Liver (tissue), 7 donors: ENCODE measurements at regions not wholly inside any gene's neighbourhood (a gene's known extent, or its start where the extent isn't known, plus 50 kb on each side); places are given as distances from the start of the nearest gene placed in this dataset.

Source experiments
- DNase-seq: peaks from one replicate; pipeline ENCODE4 v3.0.0-alpha.2; 2017; ENCODE audit warnings: low spot score
- H3K27ac ChIP-seq, 2 donors: one replicate each; pipeline ENCODE4 v1.7.0; 2013; ENCODE audit warnings: inconsistent platforms in 2 of 2, low read length in 2 of 2, control low read depth in 1 of 2, low read depth in 1 of 2, mild to moderate bottlenecking in 1 of 2
- H3K27me3 ChIP-seq, 4 donors: one replicate each; pipeline versions ENCODE4 v1.6.1 to v1.7.0; 2013; ENCODE audit warnings: low read length in 3 of 4, inconsistent platforms in 1 of 4, mild to moderate bottlenecking in 1 of 4, moderate library complexity in 1 of 4; ENCODE audit not compliant: control insufficient read depth in 4 of 4, insufficient read depth in 4 of 4
- H3K36me3 ChIP-seq, 4 donors: one replicate each; pipeline versions ENCODE4 v1.6.1 to v1.7.0; 2013; ENCODE audit warnings: low read length in 3 of 4, mild to moderate bottlenecking in 3 of 4, low read depth in 1 of 4, moderate library complexity in 1 of 4; ENCODE audit not compliant: control insufficient read depth in 4 of 4, insufficient read depth in 3 of 4
- H3K4me1 ChIP-seq, 4 donors: one replicate each; pipeline versions ENCODE4 v1.6.1 to v1.7.0; 2013; ENCODE audit warnings: low read length in 3 of 4, mild to moderate bottlenecking in 3 of 4, moderate library complexity in 1 of 4; ENCODE audit not compliant: control insufficient read depth in 4 of 4, insufficient read depth in 4 of 4
- H3K4me3 ChIP-seq, 3 donors: one replicate each; pipeline versions ENCODE4 v1.6.1 to v1.7.0; 2013; ENCODE audit warnings: low read length in 3 of 3, control low read depth in 1 of 3, low read depth in 1 of 3, mild to moderate bottlenecking in 1 of 3
- H3K9ac ChIP-seq, 2 donors: one replicate each; pipeline ENCODE4 v1.7.0; 2013; ENCODE audit warnings: low read length in 2 of 2, mild to moderate bottlenecking in 2 of 2, moderate library complexity in 2 of 2, control low read depth in 1 of 2, low read depth in 1 of 2
- H3K9me3 ChIP-seq, 4 donors: one replicate each; pipeline versions ENCODE4 v1.6.1 to v1.7.0; 2013; ENCODE audit warnings: low read length in 3 of 4; ENCODE audit not compliant: control insufficient read depth in 4 of 4
- ATF3 ChIP-seq: IDR thresholded peaks from 2 replicates; pipeline ENCODE4 v1.6.1; 2016; ENCODE audit warnings: antibody characterized with exemption
- EGR1 ChIP-seq, 2 donors: IDR thresholded peaks; 2 replicates each; pipeline ENCODE4 v1.6.1; 2016 to 2018; ENCODE audit warnings: antibody characterized with exemption in 2 of 2, low read depth in 2 of 2
- FOXA1 ChIP-seq: IDR thresholded peaks from 2 replicates; pipeline ENCODE4 v1.6.1; 2016; ENCODE audit warnings: antibody characterized with exemption
- FOXA2 ChIP-seq: IDR thresholded peaks from 2 replicates; pipeline ENCODE4 v1.6.1; 2016; ENCODE audit warnings: antibody characterized with exemption
- GABPA ChIP-seq, 2 donors: IDR thresholded peaks in 1 of 2; conservative IDR thresholded peaks in 1 of 2; 2 replicates each; pipeline ENCODE4 v1.6.1; 2016; ENCODE audit warnings: antibody characterized with exemption in 2 of 2, mild to moderate bottlenecking in 1 of 2, moderate library complexity in 1 of 2
- HNF4A ChIP-seq, 2 donors: conservative IDR thresholded peaks; 2 replicates each; pipeline ENCODE4 v1.6.1; 2016; ENCODE audit warnings: antibody characterized with exemption in 2 of 2, mild to moderate bottlenecking in 2 of 2
- HNF4G ChIP-seq: IDR thresholded peaks from 2 replicates; pipeline ENCODE4 v1.6.1; 2016; ENCODE audit warnings: antibody characterized with exemption
- JUND ChIP-seq, 2 donors: IDR thresholded peaks; 2 replicates each; pipeline ENCODE4 v1.6.1; 2016; ENCODE audit warnings: antibody characterized with exemption in 2 of 2
- NR2F2 ChIP-seq: IDR thresholded peaks from 2 replicates; pipeline ENCODE4 v1.6.1; 2016; ENCODE audit warnings: antibody characterized with exemption
- RAD21 ChIP-seq, 2 donors: IDR thresholded peaks; 2 replicates each; pipeline ENCODE4 v1.6.1; 2016; ENCODE audit warnings: antibody characterized with exemption in 2 of 2, mild to moderate bottlenecking in 2 of 2
- RXRA ChIP-seq, 2 donors: IDR thresholded peaks; 2 replicates each; pipeline ENCODE4 v1.6.1; 2017 to 2018; ENCODE audit warnings: antibody characterized with exemption in 2 of 2, mild to moderate bottlenecking in 1 of 2
- SP1 ChIP-seq: IDR thresholded peaks from 2 replicates; pipeline ENCODE4 v1.6.1; 2018; ENCODE audit warnings: antibody characterized with exemption, mild to moderate bottlenecking
- TAF1 ChIP-seq: conservative IDR thresholded peaks from 2 replicates; pipeline ENCODE4 v1.6.1; 2016; ENCODE audit warnings: antibody characterized with exemption, mild to moderate bottlenecking
- YY1 ChIP-seq: IDR thresholded peaks from 2 replicates; pipeline ENCODE4 v1.6.1; 2016; ENCODE audit warnings: antibody characterized with exemption, mild to moderate bottlenecking
- ZBTB33 ChIP-seq: IDR thresholded peaks from 2 replicates; pipeline ENCODE4 v1.6.1; 2016; ENCODE audit warnings: antibody characterized with exemption
- WGBS: extraction: QIAGEN DNeasy Blood & Tissue Kit; methylation state at CpG from one replicate; pipeline ENCODE4 v1.1.7; 2013; 5-methylcytosine and 5-hydroxymethylcytosine counted together
- TF ChIP-seq, protein P1 (sequence below): IDR thresholded peaks from 2 replicates; pipeline ENCODE4 v1.6.1; 2016; ENCODE audit warnings: antibody characterized with exemption
- TF ChIP-seq, protein P2 (sequence below): IDR thresholded peaks from 2 replicates; pipeline ENCODE4 v1.6.1; 2016; ENCODE audit warnings: antibody characterized with exemption, mild to moderate bottlenecking
- donor health status: healthy.
- donor health status: healthy.
- donor health status: healthy.
- donor health status: healthy.

DNA sequence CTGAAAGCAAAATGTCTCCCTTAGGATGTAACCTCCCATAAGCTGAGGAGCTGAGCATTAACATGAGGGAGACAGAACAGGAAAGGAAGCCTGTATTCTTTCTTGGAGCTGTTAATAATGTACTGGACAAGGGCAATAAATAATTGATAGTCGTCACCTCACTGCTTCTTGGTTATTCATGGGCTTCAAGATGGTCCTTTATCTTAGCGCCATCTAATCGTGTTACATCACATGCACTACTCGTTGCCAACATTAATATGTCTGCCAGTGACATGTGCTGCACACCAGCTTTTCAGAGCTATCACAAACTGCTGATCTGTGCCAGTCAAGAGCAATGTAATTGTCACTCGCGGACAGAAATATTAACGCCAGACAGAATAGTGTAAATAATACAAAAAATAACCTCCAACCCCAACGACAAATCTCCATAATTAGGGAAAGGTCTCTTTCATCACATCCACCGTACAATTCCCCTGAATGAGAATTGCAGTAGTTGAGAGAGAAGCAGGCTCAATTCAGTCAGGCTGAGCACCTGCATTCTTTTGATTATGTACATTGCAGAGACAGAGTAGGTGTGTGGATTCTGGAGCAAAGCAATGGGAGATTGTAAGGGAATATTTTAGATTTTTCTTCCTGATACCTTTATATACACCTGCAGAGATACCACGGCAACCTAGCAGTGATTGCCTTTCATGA, 267.1 kb downstream of the SPATA31D1 start:
- no peaks in the 10 kb centered on the region for H3K9me3 ChIP-seq
- H3K4me1 ChIP-seq, result no peaks in the 10 kb centered on the region
- H3K9ac ChIP-seq, result no peak overlapping the region
- H3K4me3 ChIP-seq, result no peak overlapping the region
- no peaks in the 10 kb centered on the region for H3K36me3 ChIP-seq
- H3K27ac ChIP-seq, result no peak overlapping the region
- DNase-seq, result no peak
- WGBS, result 91% methylated on average over 10 of the region's 10 CpGs
- H3K27me3 ChIP-seq, result no peaks in the 10 kb centered on the region
- TF ChIP-seq TAF1, result no peak
- TF ChIP-seq, protein P1, sequence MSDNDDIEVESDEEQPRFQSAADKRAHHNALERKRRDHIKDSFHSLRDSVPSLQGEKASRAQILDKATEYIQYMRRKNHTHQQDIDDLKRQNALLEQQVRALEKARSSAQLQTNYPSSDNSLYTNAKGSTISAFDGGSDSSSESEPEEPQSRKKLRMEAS, result no peak
- TF ChIP-seq ATF3, result no peak
- TF ChIP-seq, protein P2, sequence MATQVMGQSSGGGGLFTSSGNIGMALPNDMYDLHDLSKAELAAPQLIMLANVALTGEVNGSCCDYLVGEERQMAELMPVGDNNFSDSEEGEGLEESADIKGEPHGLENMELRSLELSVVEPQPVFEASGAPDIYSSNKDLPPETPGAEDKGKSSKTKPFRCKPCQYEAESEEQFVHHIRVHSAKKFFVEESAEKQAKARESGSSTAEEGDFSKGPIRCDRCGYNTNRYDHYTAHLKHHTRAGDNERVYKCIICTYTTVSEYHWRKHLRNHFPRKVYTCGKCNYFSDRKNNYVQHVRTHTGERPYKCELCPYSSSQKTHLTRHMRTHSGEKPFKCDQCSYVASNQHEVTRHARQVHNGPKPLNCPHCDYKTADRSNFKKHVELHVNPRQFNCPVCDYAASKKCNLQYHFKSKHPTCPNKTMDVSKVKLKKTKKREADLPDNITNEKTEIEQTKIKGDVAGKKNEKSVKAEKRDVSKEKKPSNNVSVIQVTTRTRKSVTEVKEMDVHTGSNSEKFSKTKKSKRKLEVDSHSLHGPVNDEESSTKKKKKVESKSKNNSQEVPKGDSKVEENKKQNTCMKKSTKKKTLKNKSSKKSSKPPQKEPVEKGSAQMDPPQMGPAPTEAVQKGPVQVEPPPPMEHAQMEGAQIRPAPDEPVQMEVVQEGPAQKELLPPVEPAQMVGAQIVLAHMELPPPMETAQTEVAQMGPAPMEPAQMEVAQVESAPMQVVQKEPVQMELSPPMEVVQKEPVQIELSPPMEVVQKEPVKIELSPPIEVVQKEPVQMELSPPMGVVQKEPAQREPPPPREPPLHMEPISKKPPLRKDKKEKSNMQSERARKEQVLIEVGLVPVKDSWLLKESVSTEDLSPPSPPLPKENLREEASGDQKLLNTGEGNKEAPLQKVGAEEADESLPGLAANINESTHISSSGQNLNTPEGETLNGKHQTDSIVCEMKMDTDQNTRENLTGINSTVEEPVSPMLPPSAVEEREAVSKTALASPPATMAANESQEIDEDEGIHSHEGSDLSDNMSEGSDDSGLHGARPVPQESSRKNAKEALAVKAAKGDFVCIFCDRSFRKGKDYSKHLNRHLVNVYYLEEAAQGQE, result no peak
- TF ChIP-seq FOXA2, result no peak
- no peak for TF ChIP-seq EGR1 (IDR thresholded peaks at IDR 0.05; ENCODE audit: low read depth in 2 of 2)
- TF ChIP-seq HNF4A (conservative IDR thresholded peaks at IDR 0.05), result no peak
- TF ChIP-seq FOXA1, result no peak
- no peak for TF ChIP-seq RXRA (IDR thresholded peaks at IDR 0.05)
- no peak for TF ChIP-seq SP1
- TF ChIP-seq GABPA (IDR thresholded peaks at IDR 0.05 in 1 of 2, conservative IDR thresholded peaks at IDR 0.05 in 1 of 2), result no peak
- no peak for TF ChIP-seq NR2F2
- TF ChIP-seq ZBTB33, result no peak
- TF ChIP-seq JUND (IDR thresholded peaks at IDR 0.05), result no peak

DNA sequence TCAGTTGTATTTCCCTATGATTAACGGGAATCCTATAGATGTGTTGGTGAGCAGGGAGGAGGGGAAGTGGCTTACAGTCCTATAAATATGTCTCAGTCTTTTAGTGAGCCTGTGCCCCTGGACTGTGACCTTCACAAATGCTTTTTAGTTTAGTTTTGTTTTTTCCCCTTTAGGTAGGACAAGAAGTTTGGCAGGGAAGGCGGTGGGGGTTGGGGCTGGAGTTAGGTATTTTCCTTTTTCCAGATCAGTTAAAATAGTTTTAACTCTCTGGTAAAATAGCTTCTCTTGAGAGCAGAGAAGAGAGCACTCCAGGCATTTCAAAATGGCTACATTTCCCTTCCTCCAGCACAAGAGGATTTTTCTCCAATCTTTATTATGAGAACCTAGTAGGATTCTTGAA, 272.1 kb downstream of the SPATA31D1 start:
- no peaks in the 10 kb centered on the region for H3K4me1 ChIP-seq
- no peaks in the 10 kb centered on the region for H3K36me3 ChIP-seq
- 75% methylated on average over 2 of the region's 2 CpGs for WGBS
- H3K27ac ChIP-seq, result no peak overlapping the region
- no peaks in the 10 kb centered on the region for H3K9me3 ChIP-seq
- H3K4me3 ChIP-seq, result no peak overlapping the region
- no peaks in the 10 kb centered on the region for H3K27me3 ChIP-seq
- no peak overlapping the region for H3K9ac ChIP-seq
- DNase-seq, result no peak
- TF ChIP-seq, protein P2, result no peak
- no peak for TF ChIP-seq ZBTB33
- TF ChIP-seq RXRA (IDR thresholded peaks at IDR 0.05), result no peak
- no peak for TF ChIP-seq YY1
- TF ChIP-seq HNF4A (conservative IDR thresholded peaks at IDR 0.05), result no peak
- TF ChIP-seq EGR1 (IDR thresholded peaks at IDR 0.05; ENCODE audit: low read depth in 2 of 2), result no peak
- no peak for TF ChIP-seq SP1
- TF ChIP-seq RAD21 (IDR thresholded peaks at IDR 0.05), result no peak
- TF ChIP-seq ATF3, result no peak
- TF ChIP-seq, protein P1, result no peak
- no peak for TF ChIP-seq GABPA (IDR thresholded peaks at IDR 0.05 in 1 of 2, conservative IDR thresholded peaks at IDR 0.05 in 1 of 2)
- no peak for TF ChIP-seq NR2F2
- no peak for TF ChIP-seq FOXA1
- TF ChIP-seq HNF4G, result no peak
